ENCODE measurements at regions not wholly inside any gene's neighbourhood (a gene's known extent, or its start where the extent isn't known, plus 50 kb on each side); places are given as distances from the start of the nearest gene placed in this dataset.

DNA sequence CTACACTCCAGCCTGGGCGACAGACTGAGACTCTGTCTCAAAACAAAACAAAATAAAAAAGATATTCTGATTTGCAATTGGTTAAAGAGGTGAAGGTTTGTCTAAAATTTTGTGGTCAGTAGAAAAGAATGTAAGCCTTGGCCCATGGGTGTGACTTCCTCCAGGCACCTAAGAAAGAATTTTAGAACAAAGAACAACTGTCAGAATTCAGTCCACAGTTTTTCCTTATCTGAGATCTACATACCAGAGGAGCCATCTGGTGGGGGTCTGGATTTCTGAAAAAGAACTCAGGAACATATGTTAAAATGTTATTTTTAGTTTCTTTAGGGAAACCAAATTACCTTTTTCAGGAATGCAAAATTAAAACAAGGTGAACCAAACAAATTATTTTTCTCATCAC lies 434.1 kb downstream of the ANKRD50 start:
- no peak for DNase-seq (ENCODE audit: low spot score)

DNA sequence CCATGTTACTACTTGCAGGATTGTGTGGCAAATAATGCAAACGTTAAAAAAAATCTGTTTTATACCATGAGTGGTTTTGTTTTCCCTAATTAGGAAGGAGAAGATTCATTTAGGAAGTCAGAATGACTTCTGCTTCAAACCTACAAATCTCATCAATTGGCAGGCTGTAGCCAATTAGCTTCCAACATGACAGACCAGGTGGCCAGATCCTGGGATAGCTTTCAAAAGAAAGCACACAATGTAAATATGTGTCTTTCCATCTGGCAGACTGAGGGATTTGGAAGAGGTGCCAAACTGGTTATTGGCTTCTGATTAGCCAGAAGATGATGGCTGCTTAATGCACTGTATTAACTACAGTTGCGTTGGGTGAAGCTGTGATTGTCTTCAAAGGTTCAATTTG lies 432.8 kb downstream of the ANKRD50 start:
- no peak for DNase-seq (ENCODE audit: low spot score)

DNA sequence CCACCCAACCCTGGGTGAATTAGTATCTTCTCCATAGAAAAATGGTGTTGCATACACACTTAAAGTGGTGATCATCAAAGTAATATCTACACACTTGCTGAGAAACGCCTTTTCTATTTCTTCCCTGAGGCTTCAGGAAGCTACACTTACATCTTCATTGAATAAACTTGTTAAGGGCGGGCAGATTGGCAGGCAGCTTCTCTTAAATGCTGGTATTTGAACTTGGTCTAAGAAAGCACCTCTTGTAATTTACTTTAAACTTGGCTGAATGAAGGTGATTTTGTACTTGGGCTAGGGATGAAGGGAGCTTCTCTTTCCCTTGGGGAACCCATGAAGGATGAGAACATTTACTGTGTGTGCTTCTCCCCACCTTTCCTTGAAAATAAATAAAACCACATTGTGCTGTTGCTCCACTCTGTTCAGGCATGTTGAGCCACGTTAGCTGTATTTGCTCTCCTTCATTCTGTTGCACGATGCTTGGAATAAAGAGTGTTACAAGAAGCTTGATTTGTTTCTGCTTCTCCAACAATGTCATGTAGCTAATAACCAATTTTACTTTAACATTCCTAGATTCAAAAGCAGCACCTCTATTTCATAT lies 430.1 kb downstream of the ANKRD50 start:
- no peak for DNase-seq (ENCODE audit: low spot score)

DNA sequence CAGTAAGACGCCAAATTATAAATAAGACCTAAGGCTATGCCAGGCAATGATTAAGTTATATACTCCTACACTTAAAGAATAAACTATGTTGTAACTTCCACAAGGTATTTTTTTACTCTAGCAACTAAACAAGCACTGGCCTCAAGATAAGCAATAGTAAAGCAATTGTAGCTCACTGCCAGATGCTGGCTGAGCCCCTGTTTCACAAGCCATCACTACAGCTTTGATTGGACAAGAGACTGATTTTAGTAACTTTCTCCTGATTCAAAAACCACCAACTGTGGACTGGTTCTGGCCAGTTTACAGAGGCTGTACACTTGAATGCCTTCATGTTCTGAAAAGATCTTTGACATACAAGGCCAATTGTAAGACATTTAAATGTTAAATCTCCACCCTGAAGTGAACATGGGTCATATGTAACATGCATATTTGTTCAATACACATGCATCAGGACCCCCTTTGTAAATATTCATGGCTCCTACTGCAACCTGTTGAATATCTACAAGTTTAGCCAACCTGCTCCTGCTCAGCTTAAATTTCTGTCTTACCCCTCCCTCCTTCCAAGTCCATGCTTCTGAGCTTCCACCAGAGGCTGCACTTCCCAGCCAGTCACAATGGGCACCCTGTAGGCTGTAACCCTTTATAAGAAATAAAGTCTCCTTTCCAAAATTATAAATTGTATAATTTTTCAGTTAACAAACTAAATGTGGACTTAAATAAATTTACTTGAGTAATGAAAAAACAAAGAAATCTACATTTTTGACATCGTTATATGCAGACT lies 423.6 kb downstream of the ANKRD50 start:
- no peak for DNase-seq (ENCODE audit: low spot score)

DNA sequence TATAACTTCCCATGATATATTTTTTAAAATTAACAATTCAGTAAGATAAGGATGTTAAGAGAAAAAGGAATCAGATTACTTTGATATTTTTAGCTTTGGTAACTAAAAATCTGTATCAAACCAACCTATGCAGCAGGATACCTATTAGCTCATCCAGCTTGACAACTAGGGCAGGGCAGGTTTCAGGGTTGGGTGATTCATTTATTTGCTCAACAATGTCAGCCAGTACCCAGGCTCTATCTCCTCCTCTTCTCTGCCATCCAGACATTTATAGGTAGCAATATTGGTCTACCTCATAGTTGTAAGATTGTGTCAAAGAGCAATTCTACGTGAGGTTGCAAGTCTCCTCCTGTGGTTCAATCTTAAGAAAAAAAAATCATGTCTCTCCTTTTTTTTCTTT lies 421.9 kb downstream of the ANKRD50 start:
- no peak for DNase-seq (ENCODE audit: low spot score)

DNA sequence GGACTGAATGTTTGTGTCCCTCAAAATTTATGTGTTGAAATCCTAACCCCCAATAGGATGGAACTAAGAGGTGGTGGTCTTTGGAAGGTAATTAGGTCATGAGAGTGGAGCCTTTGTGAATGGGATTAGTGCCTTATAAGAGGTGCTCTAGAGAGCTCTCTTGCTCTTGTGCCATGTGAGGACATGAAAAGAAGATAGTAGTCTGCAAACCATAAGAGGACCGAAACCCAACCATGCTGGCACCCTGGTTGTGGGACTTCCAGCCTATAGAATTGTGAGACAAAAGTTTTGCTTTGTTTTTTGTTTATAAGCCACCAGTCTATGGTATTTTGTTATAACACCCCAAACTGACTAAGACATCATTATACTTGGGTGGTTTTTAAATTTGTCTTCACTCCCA lies 417.1 kb downstream of the ANKRD50 start:
- no peak for DNase-seq (ENCODE audit: low spot score)

DNA sequence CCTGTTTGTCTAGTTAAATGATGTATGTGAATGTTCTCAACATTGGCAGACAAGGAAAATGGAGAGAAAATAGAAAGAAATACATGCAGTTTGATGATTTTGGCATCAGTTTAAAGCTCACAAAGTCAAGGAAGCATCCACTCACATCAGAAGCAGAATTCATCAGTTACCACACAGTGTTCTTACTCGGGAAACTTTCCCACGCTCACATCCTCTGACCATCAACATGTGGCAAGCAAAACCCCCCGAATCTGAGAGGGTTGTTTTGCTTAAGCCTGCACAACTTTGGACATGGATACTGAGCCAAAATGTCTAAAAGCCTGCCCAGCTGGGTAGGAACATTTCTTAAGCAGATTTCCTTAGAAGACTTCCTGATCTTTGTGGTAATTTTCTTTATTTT lies 407.6 kb downstream of the ANKRD50 start:
- no peak for DNase-seq (ENCODE audit: low spot score)

DNA sequence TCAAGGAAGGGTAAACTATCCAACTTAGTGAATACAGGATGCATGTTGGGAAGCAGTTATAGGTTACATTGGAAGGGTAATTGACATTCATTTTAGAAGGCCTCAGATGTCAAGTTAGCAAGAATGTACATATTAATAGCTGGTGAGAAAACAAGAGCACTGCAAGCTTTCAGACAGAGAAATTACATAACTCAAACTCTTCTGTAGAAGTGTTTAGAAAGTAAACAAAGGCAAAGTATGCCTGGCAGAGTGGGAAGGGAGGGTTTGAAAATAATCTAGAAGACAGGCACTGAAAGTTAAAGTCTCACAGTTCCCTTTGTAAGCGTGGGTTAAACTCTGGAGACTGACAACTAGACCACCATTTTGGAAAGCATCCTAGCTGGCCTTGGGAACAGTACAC lies 406.2 kb downstream of the ANKRD50 start:
- DNase-seq (ENCODE audit: low spot score): no peak

DNA sequence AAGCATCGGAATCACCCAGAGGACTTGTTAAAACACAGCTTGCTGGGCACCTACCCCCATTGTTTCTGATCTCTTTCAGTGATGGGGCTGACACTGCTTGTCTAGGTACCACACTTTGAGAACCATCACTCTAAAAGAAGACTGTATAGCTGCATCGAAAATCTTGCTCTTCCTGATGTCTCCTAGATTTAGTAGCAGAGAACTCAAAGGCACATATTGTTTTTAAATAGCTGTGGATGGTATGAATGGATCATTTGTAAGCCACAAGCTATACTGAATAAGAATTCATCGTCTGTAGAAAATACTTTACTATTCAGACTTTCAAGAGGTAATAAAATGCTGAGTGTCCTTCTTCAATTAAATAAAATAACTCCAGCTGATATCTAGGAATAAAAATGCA lies 405.4 kb downstream of the ANKRD50 start:
- DNase-seq (ENCODE audit: low spot score): no peak

DNA sequence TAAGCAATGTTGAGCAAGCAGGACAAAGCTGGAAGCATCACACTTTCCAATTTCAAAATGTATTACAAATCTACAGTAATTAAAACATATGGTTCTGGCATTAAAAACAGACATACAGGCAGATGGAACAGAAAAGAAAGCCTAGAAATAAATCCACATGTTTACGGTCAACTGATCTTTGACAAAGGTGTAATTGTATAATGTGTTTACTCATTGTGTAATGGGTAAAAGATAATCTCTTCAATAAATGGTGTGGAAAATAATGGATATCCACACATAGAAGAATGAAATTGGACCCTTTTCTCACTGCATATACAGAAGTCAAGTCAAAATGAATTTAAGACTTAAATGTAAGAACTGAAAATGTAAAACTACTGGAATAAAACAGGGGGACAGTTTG lies 394.2 kb downstream of the ANKRD50 start:
- DNase-seq (ENCODE audit: low spot score): no peak

DNA sequence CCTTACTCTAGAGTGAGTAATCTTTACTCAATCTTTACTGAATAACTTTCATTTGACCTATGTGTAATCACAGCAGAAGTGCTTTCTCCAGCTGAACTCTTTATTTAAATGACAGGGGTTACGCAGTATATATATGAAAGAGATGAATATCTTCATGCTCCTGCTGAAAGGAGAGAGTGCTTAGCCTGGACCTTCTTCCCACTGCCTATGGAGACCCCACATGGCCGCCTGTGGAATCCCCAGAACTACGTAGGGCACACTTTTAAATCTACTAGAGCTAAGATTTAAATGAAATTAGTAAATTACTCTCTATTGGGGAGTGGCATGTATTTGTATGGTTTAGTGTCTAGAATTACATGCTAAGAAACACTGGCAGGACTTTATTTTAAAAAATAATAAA lies 391.2 kb downstream of the ANKRD50 start:
- DNase-seq (ENCODE audit: low spot score): no peak

DNA sequence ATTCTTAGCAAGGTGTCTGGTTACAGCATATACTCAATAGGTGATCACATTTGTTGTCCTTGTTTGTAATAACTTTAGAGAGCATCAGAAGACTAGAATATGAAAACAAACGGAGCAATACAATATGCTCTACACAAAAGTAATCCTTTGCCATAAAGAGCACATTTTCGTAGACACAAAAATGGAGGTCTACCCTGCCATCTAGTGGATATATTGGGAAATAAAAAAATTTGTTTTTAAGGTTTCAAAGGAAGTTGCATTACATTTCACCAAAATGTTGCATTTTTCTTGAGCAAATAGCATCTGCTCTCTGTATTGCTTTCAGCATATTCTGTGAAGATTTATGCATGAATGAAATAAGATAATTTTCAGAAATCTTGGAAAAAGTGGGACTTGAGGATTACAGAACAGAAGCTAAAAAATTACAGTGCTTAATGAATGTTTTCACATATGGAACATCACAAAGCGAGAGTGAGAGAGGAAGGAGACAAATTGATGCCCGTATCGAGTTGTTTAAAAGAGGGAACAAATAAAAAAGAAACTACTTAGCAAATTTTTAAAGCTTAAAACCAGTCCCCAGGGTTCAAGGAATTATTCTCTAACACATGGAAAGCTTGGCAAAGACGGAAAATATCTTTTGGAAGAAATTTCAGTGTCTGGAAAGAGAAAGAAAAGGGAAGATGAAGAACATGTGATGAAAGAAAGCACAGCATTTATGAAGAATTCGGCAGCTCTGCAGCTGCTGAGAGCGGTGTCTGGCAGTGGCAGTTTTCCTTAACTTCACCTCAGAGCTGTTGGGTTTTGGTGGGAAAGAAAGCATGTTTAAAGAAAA lies 390.1 kb downstream of the ANKRD50 start:
- DNase-seq (ENCODE audit: low spot score): no peak

DNA sequence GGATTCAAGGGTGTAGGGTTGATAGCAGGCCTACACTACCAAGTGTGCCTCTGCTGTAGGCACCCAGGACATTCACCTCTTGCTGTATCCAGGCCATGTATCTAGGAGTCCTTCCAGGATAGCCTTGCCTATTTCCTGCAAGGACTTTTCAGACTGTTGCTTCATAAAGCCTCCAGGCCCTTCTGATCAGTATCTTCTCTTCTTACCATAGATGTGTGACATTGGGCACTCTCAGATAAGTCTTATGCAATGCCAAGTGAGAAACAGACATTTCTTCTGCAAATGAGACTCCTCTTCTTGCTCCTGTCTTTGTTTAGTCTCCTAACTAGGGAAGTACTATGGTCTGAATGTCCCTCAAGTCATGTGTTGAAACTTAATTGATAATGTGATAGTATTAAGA lies 386.8 kb downstream of the ANKRD50 start:
- no peak for DNase-seq (ENCODE audit: low spot score)

DNA sequence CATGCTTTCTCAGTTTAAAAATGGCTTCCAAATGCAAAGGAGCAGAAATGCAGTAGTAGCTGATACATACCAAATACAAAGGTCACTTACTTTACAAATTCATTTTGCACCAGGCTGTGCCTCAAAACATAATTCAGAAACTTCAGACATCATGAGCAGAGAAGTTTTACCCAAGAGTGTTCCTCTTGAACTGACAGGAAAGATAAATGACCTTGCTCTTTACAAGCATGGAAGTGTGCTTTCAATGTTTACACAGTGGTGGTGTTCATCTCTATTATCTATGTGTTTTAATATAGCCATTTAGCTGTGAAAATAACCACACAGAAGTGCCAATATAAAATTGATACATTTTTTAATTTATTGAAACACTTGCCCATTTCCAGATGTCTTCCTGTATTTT lies 383.4 kb downstream of the ANKRD50 start:
- DNase-seq (ENCODE audit: low spot score): no peak

DNA sequence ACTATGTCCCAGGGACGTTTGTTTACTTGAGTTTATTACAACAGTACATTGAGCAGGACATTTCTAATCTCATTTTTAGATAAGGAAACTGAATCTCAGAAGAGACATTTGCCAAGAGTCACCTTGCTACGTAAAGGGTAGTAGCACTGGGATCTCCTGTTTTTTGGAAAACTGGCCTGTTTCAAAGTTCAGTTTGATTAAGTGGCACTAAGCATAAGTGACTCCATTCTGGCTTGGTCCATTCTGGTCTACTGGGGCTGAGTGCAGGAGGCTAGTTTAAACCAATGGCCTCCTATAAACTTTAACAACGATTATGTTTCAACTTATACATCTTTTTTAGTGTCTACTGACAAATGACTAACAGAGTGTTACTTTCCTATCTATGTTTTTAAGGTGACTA lies 382.5 kb downstream of the ANKRD50 start:
- no peak for DNase-seq (ENCODE audit: low spot score)

DNA sequence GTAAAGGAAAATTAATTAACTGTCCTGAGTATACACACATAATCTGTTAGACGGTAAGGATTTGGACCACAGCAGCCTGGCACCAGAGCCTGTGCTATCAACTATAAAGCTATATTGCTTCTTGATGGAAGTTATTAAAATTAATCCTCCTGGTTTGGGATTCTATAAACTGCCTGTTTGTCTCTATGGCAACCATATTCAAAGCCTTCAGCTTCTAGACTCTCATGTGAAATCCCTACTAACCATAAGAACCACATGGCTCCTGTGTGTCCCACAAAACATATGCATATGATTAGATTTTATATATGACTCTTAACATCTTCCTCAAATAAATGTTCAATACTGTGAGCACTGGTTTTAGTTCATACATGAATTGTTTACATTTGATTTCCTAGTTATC lies 380.8 kb downstream of the ANKRD50 start:
- no peak for DNase-seq (ENCODE audit: low spot score)

DNA sequence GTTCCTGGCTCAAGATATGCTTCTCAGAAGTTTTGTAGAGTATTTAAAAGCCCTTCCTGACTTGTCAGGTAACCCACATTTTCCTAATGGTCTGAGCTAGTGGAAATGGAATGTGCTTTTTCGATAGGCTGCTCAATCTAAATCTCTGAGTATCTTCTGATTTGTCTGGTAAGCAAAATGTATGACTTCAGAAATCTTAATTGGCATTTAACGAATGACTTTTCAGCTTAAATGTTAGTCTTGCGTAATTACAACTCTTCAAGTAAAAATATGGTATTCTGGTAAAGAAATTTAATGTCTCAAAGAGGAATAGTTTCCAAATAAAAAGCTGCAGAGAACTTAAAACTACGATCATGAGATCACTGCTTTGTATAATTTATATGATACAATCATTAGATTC lies 379.1 kb downstream of the ANKRD50 start:
- no peak for DNase-seq (ENCODE audit: low spot score)

DNA sequence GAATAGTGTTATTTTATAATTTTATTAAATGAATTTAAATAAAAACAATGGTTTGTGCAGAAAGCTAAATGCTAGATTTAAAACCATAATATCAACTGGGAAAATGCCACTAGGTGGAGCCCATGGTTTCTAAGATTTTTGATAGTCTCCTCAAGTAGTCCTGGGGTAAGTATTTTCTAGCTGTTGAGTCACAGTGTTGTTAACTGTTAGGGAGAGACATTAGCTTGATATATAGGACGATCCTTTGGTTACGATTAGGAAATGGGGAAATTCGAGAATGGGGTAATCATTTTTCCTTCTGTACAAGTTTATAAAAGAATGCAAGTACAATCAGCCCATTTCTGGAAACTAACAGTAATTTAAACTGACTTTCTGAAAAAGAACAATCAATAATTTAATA lies 378.4 kb downstream of the ANKRD50 start:
- no peak for DNase-seq (ENCODE audit: low spot score)

DNA sequence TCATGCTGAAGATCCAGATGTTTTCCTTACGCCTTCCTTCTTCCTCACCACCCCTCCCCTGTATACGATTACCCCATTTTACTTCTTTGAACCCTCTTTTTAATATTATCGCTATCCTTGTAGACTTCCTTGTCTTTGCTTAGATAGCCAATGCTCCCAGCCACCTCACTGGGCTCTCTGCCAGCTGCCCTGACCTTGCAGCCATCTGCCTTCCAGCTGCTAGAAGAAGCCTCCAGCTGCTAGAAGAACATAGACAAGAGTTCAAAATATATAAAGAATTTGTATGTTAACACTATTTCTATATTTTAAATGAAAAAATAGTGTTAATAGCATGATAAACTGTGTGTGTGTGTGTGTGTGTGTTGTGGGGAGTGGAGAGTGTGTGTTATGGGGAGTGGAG lies 374.7 kb downstream of the ANKRD50 start:
- no peak for DNase-seq (ENCODE audit: low spot score)

DNA sequence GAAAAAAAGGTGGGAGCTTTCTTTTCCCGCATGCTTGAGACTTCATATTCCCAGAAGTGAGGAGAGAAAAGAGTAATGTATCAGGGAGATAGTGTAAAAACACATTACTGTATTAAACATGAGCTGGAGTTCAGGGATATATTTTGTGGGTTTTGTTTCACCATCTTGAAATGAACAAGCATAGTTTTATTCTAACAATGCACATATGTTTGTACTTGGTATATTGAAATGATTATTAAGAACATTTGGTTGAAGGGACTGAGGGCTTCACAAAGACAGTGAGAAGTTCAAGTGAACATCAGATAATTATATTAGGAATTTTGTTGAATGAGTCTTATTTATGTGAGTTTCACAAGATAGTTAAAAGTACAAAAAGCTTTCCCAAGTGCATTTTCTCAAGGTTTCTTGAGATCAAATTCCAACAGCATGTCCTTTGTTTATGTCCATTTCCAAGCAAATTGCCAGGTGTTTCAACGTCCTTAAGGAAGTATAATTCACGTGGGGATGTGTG lies 368.8 kb downstream of the ANKRD50 start:
- no peak for DNase-seq (ENCODE audit: low spot score)

DNA sequence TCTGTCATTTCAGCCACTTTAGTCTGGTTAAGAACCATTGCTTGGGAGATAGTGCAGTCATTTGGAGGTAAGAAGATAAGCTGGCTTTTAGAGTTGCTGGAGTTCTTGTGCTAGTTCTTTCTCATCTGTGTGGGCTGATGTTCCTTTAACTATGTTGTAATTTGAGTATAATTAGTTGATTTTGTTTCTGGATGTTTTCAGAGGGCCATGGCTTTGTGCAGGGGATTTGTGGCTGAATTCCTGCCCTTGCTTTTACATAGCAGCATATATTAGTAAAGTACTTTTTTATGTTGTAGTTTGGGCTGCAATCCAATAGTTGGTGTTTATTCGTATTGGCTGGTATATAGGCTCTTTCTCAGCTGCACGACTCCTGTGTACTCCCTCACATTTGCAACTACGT lies 339.6 kb downstream of the ANKRD50 start:
- no peak for DNase-seq (ENCODE audit: low spot score)

DNA sequence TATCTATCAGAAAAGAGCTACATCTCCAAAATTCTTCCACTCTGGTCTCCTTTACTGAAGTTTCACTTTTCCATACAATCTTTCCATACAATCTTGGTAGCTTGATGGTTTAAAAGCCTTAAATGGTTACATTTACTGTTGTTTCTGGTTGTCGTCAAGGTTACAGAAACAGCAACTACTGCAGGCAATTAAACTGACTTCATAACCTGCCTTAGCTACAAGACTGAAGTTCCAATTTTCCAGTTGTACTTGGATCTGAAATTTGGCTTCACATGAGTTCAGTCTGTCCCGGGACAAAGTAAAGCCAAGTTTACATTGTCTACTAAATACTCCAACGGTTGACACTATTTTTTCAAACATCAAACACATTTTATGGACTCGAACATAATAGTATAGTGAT lies 326.4 kb downstream of the ANKRD50 start:
- no peak for DNase-seq (ENCODE audit: low spot score)

All from mesenteric fat pad (tissue), 1 donor.